HG03139 (cell line): ENCODE measurements at regions not wholly inside any gene's neighbourhood (a gene's known extent, or its start where the extent isn't known, plus 50 kb on each side); places are given as distances from the start of the nearest gene placed in this dataset.
"Not testable (repeated sequence)": the region's sequence is repeated elsewhere in the genome, so short reads cannot be mapped to it uniquely, and the experiment has no call there.

Source experiments
- ATAC-seq: cut with Tn5 transposase; IDR thresholded peaks from one replicate; pipeline ENCODE4 v1.9.1; 2021; ENCODE audit not compliant: unreplicated experiment

DNA sequence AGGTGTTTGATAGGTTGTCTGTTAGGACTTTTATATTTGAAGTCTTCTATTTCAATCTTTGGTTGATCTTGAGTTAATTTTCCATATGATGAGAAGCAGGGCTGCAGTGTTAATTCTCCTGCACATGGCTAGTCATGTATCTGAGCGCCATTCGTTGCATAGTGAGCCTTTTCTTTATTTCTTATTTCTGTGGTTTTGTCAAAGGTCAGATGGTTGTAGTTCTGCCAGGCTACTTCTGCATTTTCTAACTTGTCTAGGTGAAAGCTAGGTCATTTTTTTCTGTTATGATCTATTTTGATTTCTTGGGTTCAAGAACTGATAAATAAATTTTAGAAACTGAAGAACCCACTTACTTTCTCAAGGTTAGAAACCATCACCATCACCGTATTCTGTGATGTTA lies 56.7 kb downstream of the CCDC74A start:
- ATAC-seq, result no peak

DNA sequence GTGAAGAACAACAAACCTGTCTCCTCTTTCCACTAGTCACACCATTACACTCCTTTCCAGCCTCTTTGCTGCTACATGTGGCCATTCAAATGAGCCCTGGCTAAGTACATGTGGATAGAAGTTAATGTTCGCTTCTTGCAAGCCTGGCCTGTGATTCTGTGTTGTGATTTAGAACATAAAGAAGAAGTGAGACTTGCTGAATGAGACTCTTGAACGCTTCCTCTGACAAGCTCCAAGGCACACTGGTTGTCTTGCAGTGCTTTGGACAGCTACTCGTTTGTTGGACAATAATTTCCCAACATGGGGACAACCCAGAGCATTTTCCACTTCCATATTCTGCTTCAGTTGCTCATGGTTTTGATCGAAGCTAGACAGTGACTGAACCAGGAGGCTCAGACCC lies 57.3 kb downstream of the CCDC74A start:
- no peak for ATAC-seq

DNA sequence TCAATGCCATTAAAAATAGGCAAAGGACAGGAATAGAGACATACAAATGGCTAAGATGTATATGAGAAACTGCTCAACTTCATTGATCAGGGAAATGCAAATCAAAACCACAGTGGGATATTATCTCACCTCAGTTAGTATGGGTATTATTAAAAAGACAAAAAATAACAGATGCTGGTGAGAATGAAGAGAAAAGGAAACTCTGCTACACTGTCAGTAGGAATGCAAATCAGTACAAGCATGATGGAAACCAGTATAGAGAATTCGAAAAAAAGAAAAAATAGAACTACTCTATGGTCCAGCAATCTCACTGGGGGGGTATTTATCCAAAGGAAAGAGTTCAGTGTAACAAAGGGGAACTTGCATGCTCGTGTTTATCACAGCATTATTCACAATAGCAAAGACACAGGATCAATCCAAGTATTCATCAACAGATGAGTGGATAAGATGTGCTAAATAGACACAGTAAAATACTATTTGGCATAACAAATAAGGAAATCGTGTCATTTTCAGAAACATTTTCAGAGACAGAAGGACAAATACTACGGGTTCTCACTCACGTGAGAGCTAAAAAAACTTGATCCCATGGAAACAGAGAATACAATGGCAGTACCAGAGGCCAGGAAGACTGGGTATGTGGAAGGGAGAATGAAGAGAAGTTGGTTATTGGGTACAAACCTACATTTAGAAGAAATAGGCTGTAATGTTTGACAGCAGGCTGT lies 60.6 kb downstream of the CCDC74A start:
- peak; percentile 54 for ATAC-seq

DNA sequence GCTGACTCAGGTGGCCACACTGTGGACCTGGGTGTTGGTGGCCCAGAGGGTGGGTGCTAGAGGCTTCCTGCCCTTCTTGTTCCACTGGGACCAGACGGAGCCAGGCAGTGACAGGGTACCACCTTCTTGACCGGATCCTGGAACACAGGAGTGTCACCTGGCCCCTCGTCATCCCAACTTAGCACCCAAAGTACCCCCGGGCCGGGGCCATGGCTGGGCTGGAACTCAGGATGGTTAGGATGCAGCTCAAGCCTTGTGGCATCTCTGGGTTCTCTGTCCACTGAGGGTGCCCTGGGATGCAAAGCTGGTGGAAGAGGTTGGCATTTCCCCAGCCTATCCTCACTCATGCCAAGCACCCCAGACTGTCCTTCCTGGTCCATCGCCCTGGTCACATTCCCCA lies 61.4 kb downstream of the CCDC74A start:
- ATAC-seq, result not testable (repeated sequence)

DNA sequence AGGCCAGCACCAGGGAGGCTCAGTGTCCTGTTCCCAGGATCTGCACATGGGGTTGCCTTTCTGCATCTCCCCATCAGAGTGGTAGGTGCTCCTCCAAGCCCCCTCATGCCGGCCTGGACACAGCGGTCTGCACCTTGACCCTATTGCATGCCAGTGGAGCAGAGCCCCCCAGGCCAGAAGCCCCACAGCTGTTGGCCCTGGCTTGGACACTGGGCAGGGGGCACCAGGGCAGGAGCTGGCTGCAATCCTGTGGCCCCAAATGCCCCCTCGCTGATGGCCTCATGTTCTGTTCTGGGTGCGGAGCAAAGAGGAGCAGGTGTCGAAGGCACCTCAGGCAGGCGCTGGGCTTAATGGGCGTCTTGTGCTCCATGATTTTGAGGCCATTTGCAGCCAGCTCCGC lies 62.7 kb downstream of the CCDC74A start:
- ATAC-seq, result no peak

DNA sequence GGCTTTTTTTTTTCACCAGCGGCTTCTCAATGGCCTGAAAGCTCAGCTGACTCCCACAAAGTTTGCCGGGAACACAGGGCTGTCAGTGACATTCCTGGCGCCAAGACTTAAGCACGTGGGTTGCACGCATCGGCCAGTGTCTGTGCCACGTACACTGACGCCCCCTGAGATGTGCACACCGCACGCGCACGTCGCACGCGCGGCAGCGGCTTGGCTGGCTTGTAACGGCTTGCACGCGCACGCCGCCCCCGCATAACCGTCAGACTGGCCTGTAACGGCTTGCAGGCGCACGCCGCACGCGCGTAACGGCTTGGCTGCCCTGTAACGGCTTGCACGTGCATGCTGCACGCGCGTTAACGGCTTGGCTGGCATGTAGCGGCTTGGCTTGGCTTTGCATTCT lies 63.2 kb downstream of the CCDC74A start:
- ATAC-seq, result no peak

DNA sequence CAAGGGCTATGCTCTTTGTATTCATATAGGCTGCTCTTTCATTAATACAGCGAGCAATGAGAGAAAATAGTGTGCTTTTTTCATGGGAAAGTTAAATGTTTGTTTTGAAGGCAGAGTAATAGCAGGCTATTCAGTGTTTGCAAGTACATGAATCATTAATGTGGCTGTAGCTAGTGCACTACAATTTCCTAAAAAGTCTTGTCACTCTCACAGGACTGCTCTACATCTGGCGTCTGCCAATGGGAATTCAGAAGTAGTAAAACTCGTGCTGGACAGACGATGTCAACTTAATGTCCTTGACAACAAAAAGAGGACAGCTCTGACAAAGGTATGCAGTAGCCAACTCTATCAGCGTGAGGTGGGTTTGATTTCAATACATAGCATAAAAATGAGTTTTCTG lies 68.9 kb downstream of the CCDC74A start:
- ATAC-seq, result not testable (repeated sequence)

DNA sequence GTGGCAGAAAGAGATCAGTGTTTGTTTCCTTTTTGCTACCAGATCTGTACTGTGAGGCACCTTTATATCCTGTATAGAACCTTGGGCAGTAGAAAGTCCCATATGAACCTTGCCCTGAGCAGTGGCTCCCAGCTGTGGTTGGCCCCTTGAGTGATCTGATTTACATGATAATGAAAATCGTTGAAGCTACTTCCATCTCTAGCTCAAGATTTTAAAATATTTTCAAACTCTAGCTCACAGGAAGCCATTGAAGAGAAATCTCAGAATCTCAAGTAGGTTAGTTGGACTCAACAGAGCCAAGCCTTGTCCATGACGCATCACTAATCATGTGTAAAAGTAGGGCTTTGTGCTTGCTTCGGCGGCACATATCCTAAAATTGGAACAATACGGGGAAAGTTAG lies 74.8 kb downstream of the CCDC74A start:
- not testable (repeated sequence) for ATAC-seq

DNA sequence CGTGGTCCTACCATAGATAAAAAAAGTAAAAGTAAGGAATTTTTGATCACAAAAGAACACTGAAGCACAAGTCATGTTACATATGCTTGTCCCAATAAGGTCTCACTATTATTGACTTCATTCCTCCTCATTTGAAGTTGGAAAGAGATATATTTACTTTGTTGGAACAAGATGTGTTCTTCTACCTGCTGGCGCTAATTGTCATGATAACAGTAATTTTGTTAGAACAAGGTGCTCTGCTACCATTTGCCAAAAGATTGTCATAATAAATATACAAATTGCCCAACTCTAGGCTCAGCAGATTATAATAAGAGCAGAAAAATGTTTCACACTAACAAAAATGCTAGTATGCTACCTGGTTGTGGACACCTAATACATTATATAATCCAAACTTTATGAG lies 77.0 kb downstream of the CCDC74A start:
- not testable (repeated sequence) for ATAC-seq

DNA sequence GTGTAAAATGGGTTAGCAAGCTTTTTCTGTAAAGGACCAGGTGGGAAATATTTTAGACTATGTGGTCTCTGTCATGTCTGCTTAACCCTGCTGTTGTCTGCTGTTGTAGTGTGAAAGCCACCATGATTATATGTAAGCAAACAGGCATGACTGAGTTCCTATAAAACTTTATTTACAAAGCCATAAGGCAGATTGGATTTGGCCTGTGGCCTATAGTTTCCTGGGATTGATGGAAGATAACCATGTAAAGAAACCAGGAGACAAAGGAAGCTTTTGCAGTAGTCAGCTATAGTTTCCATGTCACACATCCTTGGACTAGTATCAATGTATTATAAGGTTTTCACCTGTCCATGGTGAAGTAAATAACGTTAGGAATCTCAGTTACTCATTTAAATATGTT lies 78.7 kb downstream of the CCDC74A start:
- ATAC-seq, result not testable (repeated sequence)

DNA sequence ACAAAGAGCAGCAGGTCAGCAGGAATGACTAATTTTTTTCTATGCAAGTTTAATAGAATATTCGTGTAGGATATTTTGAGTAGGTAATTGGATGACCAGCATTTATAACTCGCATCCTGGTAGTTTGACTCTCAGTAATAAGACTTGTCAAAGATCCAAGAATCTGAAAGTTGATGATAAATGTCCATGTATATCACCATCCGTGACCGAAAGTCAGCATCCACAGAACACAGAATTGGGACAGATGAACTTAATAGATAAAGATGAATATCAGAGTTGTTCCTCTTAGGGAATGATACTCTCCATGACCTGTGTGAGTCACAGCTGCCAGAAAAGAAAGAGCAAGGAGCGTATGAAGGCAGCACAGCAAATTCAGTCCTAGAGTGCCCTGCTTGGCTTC lies 79.4 kb downstream of the CCDC74A start:
- not testable (repeated sequence) for ATAC-seq

DNA sequence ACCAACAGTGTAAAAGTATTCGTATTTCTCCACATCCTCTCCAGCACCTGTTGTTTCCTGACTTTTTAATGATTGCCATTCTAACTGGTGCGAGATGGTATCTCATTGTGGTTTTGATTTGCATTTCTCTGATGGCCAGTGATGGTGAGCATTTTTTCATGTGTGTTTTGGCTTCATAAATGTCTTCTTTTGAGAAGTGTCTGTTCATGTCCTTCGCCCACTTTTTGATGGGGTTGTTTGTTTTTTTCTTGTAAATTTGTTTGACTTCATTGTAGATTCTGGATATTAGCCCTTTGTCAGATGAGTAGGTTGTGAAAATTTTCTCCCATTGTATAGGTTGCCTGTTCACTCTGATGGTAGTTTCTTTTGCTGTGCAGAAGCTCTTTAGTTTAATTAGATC lies 86.9 kb downstream of the CCDC74A start:
- ATAC-seq, result not testable (repeated sequence)

DNA sequence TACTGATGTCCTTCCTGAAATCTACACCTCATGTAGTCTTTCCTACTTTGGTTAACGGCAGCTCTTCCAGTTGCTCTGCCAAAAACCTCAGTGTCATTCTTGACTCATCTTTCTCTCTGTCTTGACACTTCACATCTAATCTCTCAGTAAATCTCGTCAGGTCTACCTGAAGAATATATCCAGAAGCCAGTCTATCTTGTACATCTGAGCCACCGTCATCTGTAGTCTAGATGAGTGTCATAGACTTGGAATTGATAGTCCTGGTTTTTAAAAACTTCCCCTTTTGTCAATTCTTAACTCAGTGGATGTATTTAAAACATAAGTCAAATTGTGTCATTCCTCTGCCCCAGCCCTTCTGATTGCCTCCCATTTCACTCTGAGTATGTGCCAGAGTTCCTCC lies 90.6 kb downstream of the CCDC74A start:
- ATAC-seq, result not testable (repeated sequence)

DNA sequence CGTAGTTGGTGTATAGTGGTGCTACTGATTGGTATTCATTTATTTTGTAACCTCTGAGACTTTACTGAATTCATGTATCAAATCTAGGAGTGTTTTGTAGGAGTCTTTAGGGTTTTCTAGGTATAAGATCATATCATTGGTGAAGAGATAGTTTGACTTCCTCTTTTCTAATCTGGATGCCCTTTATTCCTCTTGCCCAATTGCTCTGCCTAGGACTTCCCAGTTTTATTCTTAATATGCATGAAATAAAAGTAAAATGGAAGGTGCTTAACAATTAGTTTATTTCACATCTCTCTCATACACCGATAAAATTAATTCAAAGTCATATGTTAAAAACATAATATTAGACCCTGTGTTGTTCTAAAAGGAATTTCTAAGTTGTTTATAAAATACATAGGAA lies 95.2 kb downstream of the CCDC74A start:
- not testable (repeated sequence) for ATAC-seq

DNA sequence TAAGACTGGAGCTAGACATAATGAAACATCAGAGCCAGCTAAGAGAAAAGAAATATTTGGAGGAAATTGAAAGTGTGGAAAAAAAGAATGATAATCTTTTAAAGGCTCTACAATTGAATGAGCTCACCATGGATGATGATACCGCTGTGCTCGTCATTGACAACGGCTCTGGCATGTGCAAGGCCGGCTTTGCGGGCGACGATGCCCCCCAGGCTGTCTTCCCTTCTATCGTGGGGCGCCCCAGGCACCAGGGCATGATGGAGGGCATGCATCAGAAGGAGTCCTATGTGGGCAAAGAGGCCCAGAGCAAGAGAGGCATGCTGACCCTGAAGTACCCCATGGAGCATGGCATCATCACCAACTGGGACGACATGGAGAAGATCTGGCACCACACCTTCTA lies 98.3 kb downstream of the CCDC74A start:
- ATAC-seq, result not testable (repeated sequence)

DNA sequence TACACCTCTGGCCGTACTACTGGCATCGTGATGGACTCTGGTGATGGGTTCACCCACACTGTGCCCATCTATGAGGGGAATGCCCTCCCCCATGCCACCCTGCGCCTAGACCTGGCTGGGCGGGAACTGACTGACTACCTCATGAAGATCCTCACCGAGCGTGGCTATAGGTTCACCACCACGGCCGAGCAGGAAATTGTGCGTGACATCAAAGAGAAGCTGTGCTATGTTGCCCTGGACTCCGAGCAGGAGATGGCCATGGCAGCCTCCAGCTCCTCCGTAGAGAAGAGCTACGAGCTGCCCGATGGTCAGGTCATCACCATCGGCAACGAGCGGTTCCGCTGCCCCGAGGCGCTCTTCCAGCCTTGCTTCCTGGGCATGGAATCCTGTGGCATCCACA lies 98.9 kb downstream of the CCDC74A start:
- ATAC-seq, result not testable (repeated sequence)

DNA sequence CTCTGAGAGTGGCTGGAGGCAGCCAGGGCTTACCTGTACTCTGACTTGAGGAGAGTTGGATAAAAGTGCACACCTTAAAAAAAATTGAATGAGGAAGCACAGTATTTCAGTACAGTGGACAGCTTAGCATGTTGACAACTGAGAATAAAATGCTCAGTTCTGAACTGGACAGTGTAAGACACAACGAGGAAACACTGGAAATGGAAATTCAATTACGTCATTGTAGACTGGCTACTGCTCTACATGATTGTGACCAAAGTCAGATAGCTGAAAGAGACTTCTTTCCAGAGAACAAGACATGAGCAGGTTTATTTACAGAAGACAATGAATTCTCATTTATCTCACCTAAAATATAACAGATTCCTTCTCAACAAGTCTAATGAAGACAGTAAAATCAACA lies 100.1 kb downstream of the CCDC74A start:
- ATAC-seq, result not testable (repeated sequence)

DNA sequence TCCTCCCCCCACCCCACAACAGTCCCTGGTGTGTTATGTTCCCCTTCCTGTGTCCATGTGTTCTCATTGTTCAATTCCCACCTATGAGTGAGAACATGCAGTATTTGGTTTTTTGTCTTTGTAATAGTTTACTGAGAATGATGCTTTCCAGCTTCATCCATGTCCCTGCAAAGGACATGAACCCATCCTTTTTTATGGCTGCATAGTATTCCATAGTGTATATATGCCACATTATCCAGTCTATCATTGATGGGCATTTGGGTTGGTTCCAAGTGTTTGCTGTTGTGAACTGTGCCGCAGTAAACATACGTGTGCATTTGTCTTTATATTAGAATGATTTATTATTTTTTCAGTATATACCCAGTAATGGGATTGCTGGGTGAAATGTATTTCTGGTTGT lies 104.0 kb downstream of the CCDC74A start:
- ATAC-seq, result not testable (repeated sequence)

DNA sequence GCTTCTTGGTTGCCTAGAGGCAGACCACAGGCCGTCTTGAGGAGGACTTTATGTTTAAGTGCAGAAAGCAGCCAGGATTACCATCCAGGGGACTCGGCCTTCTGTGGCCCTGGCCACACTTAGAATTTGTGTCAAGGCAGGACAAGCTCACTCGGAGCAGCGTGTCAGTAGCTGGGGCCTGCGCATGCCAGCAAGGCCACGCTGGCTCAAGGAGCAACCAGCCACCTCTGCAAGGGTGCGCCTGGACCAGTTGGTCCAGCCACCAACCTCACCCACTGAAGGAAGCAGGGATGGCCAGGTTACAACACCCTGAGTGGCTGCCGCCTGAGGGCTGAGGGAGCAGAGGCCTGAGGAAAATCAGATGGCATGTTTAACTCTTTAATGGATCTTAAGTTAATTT lies 105.7 kb downstream of the CCDC74A start:
- not testable (repeated sequence) for ATAC-seq

DNA sequence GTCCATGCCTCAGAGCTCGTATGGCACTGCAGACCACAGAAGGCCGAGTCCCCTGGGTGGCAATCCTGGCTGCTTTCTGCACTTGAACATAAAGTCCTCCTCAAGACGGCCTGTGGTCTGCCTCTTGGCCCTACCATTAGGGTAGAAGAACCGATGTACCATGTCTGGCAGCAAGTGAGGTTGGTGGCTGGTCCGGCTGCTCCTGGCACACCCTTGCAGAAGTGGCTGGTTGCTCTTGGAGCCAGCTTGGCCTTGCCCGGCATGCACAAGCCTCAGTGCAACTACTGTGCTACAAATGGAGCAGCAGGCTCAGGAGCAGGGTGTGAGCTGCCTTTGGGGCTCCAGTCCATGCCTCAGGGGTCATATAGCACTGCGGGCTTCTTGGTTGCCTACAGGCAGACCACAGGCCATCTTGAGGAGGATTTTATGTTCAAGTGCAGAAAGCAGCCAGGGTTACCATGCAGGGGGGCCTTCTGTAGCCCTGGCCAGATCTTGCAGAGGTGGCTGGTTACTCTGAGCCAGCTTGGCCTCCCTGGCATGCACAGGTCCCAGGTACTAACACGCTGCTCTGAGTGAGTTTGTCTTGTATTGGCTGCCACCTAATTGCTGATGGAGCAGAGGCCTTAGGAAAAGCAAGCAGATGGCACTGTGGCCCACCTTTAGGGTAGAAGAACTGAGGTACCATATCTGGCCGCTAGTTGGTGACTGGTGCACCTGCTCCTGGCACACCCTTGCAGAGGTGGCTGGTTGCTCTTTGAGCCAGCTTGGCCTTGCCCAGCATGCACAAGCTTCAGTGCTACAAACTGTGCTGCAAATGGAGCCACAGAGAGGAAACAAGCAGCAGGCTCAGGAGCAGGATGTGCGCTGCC lies 106.4 kb downstream of the CCDC74A start:
- not testable (repeated sequence) for ATAC-seq

DNA sequence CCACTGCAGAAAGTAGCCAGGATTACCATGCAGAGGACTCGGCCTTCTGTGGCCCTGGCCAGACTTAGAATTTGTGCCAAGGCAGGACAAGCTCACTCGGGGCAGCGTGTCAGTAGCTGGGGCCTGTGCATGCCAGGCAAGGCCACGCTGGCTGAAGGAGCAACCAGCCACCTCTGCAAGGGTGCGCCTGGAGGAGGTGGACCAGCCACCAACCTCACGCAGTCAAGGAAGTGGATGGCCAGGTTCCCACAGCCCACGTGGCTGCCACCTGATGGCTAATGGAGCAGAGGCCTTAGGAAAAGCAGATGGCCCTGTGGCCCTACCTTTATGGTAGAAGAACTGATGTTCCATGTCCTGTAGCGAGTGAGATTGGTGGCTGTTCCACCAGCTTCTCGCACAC lies 107.9 kb downstream of the CCDC74A start:
- ATAC-seq, result no peak

DNA sequence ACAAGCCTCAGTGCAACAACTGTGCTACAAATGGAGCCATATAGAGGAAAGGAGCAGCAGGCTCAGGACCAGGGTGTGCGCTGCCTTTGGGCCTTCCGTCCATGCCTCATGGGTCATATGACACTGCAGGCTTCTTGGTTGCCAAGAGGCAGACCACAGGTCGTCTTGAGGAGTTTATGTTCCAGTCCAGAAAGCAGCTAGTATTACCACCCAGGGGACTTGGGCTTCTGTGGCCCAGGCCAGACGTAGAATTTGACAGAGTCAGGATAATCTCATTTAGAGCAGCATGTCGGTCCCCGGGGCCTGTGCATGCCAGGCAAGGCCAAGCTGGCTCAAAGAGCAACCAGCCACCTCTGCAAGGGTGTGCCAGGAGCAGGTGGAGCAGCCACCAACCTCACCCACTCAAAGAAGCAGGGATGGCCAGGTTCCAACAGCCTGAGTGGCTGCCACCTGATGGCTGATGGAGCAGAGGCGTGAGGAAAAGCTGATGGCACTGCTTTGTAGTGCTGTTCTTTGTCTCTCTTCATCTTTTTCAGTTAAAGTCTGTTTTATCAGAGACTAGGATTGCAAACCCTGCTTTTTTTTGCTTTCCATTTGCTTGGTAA lies 109.1 kb downstream of the CCDC74A start:
- ATAC-seq, result not testable (repeated sequence)
